ENCODE measurements at regions not wholly inside any gene's neighbourhood (a gene's known extent, or its start where the extent isn't known, plus 50 kb on each side); places are given as distances from the start of the nearest gene placed in this dataset.

DNA sequence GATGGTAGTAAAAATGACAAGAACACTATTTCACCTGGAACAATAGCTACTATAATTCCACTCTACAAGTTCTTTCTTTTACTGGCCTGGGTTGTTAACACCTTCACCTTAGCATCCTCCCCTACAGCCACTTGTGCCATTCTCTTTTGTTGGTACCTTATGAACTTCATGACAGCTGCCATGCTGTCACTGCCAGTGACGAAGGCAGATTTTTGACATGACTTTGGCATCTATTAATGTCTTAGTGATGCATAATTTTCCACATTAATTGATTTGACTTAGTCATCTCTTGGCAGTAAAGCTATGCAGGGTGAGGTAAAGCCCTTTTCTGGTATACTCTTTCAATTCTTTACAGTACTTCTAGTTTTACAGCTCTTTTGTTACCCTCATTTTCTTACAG, 207.9 kb downstream of the TANC2 start:
- no peaks in the 10 kb centered on the region for H3K27me3 ChIP-seq (ENCODE audit: control insufficient read depth, low read length)
- TF ChIP-seq, protein P1, sequence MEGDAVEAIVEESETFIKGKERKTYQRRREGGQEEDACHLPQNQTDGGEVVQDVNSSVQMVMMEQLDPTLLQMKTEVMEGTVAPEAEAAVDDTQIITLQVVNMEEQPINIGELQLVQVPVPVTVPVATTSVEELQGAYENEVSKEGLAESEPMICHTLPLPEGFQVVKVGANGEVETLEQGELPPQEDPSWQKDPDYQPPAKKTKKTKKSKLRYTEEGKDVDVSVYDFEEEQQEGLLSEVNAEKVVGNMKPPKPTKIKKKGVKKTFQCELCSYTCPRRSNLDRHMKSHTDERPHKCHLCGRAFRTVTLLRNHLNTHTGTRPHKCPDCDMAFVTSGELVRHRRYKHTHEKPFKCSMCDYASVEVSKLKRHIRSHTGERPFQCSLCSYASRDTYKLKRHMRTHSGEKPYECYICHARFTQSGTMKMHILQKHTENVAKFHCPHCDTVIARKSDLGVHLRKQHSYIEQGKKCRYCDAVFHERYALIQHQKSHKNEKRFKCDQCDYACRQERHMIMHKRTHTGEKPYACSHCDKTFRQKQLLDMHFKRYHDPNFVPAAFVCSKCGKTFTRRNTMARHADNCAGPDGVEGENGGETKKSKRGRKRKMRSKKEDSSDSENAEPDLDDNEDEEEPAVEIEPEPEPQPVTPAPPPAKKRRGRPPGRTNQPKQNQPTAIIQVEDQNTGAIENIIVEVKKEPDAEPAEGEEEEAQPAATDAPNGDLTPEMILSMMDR (IDR thresholded peaks at IDR 0.05; ENCODE audit: low read depth, low read length, poor library complexity, severe bottlenecking): no peak
- TF ChIP-seq EZH2phosphoT487 (IDR thresholded peaks at IDR 0.05; ENCODE audit: borderline replicate concordance, low read length): no peak
- H3K36me3 ChIP-seq (ENCODE audit: control insufficient read depth, low read length): no peaks in the 10 kb centered on the region
- no peak overlapping the region for H3K27ac ChIP-seq (ENCODE audit: low read depth, low read length)
- H3F3A ChIP-seq (ENCODE audit: control insufficient read depth, insufficient read depth): no peaks in the 10 kb centered on the region
- H3K9me2 ChIP-seq (replicated peaks; ENCODE audit: control insufficient read depth, low read length): no peaks in the 10 kb centered on the region
- no peaks in the 10 kb centered on the region for H4K20me1 ChIP-seq (ENCODE audit: control insufficient read depth, insufficient read depth, low read depth, low read length)
- H3K79me2 ChIP-seq (ENCODE audit: control insufficient read depth, low read length): no peaks in the 10 kb centered on the region
- no peak overlapping the region for H3K4me3 ChIP-seq (ENCODE audit: low read length)
- H3K4me1 ChIP-seq (ENCODE audit: control insufficient read depth, low read length): no peaks in the 10 kb centered on the region
- H3K9me3 ChIP-seq (ENCODE audit: control insufficient read depth, insufficient read depth, low read length): no peaks in the 10 kb centered on the region
- H3K4me2 ChIP-seq (ENCODE audit: low read length): no peak overlapping the region

DNA sequence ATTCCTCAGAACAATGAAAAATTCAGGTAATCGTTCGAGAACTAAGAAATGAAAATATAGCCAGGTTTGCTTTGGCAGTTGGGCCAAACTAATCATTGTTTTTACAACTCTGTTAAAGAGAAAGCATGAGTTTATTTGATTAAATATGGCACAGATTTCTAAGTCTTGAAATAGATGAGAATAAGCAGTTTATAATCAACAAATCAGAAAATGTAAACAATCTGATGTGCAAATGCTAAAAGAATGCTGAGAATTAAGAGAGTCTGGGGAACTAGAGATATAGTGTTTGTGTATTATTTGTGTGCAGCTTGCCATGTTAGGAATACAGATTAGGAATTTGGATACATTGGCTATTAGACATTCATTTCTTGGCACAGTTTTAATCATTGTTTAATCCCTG, 212.5 kb downstream of the TANC2 start:
- TF ChIP-seq, protein P1 (IDR thresholded peaks at IDR 0.05; ENCODE audit: low read depth, low read length, poor library complexity, severe bottlenecking): no peak
- TF ChIP-seq EZH2phosphoT487 (IDR thresholded peaks at IDR 0.05; ENCODE audit: borderline replicate concordance, low read length): no peak
- H3K4me3 ChIP-seq (ENCODE audit: low read length): no peak overlapping the region
- no peaks in the 10 kb centered on the region for H3K4me1 ChIP-seq (ENCODE audit: control insufficient read depth, low read length)
- H3K4me2 ChIP-seq (ENCODE audit: low read length): no peak overlapping the region
- no peaks in the 10 kb centered on the region for H3K36me3 ChIP-seq (ENCODE audit: control insufficient read depth, low read length)
- no peaks in the 10 kb centered on the region for H3K9me3 ChIP-seq (ENCODE audit: control insufficient read depth, insufficient read depth, low read length)
- H4K20me1 ChIP-seq (ENCODE audit: control insufficient read depth, insufficient read depth, low read depth, low read length): no peaks in the 10 kb centered on the region
- H3K79me2 ChIP-seq (ENCODE audit: control insufficient read depth, low read length): no peaks in the 10 kb centered on the region
- no peak overlapping the region for H3K27ac ChIP-seq (ENCODE audit: low read depth, low read length)
- no peaks in the 10 kb centered on the region for H3K27me3 ChIP-seq (ENCODE audit: control insufficient read depth, low read length)
- no peaks in the 10 kb centered on the region for H3K9me2 ChIP-seq (replicated peaks; ENCODE audit: control insufficient read depth, low read length)
- no peaks in the 10 kb centered on the region for H3F3A ChIP-seq (ENCODE audit: control insufficient read depth, insufficient read depth)

DNA sequence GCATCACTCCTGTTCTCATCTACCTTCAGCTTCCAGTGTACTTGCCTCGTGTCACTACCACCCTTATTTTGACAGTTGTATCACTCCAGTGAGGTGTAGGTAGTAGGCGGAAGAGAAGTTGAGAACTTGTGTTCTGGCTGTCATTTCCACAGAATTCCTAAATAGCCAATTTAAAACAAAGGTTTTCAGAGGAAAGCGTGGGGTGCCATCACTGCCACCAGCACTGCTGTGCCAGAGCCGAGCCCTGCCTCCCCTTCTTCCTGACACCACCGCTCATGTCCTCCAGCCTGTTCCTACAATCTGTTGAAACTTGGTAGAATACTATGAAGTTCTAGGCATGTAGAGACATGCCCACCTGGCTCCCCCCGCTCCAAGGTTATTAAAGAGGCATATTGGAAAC, 215.8 kb downstream of the TANC2 start:
- Histone ChIP-seq H3K36me3 (ENCODE audit: control insufficient read depth, low read length) (no peaks in the 10 kb centered on the region), H3K27ac (ENCODE audit: low read depth, low read length) (no peak overlapping the region), H3K79me2 (ENCODE audit: control insufficient read depth, low read length) (no peaks in the 10 kb centered on the region), H3K9me2 (replicated peaks; ENCODE audit: control insufficient read depth, low read length) (no peaks in the 10 kb centered on the region), H3K4me3 (ENCODE audit: low read length) (no peak overlapping the region), H4K20me1 (ENCODE audit: control insufficient read depth, insufficient read depth, low read depth, low read length) (no peaks in the 10 kb centered on the region), H3K4me2 (ENCODE audit: low read length) (no peak overlapping the region), H3F3A (ENCODE audit: control insufficient read depth, insufficient read depth) (no peaks in the 10 kb centered on the region), H3K4me1 (ENCODE audit: control insufficient read depth, low read length) (no peaks in the 10 kb centered on the region), H3K9me3 (ENCODE audit: control insufficient read depth, insufficient read depth, low read length) (no peaks in the 10 kb centered on the region), H3K27me3 (ENCODE audit: control insufficient read depth, low read length) (no peaks in the 10 kb centered on the region)
- TF ChIP-seq, protein P1 (IDR thresholded peaks at IDR 0.05; ENCODE audit: low read depth, low read length, poor library complexity, severe bottlenecking): no peak
- no peak for TF ChIP-seq EZH2phosphoT487 (IDR thresholded peaks at IDR 0.05; ENCODE audit: borderline replicate concordance, low read length)

DNA sequence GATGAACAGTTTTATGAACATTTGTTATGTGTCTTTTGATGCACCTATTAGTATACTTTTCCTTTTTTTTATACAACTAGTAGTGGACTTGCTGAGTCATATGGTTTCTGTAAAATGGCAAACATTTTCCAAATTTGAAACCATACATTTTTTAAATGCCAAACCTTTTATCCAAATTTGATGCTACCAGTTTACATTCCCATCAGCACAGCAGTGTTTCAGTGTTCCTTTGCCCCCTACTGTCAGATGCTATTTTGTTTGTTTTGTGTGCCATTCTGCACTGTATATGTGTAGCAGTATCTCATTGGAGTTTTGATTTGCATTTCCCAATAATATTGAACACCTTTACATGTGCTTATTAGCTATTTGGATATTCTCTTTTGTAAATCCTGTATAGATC, 219.4 kb downstream of the TANC2 start:
- H3K27ac ChIP-seq (ENCODE audit: low read depth, low read length): no peak overlapping the region
- no peaks in the 10 kb centered on the region for H3K27me3 ChIP-seq (ENCODE audit: control insufficient read depth, low read length)
- H3F3A ChIP-seq (ENCODE audit: control insufficient read depth, insufficient read depth): no peaks in the 10 kb centered on the region
- H3K9me2 ChIP-seq (replicated peaks; ENCODE audit: control insufficient read depth, low read length): no peaks in the 10 kb centered on the region
- no peaks in the 10 kb centered on the region for H3K79me2 ChIP-seq (ENCODE audit: control insufficient read depth, low read length)
- TF ChIP-seq, protein P1 (IDR thresholded peaks at IDR 0.05; ENCODE audit: low read depth, low read length, poor library complexity, severe bottlenecking): no peak
- no peak for TF ChIP-seq EZH2phosphoT487 (IDR thresholded peaks at IDR 0.05; ENCODE audit: borderline replicate concordance, low read length)
- H3K36me3 ChIP-seq (ENCODE audit: control insufficient read depth, low read length): no peaks in the 10 kb centered on the region
- H3K4me3 ChIP-seq (ENCODE audit: low read length): no peak overlapping the region
- no peak overlapping the region for H3K4me2 ChIP-seq (ENCODE audit: low read length)
- H4K20me1 ChIP-seq (ENCODE audit: control insufficient read depth, insufficient read depth, low read depth, low read length): no peaks in the 10 kb centered on the region
- H3K4me1 ChIP-seq (ENCODE audit: control insufficient read depth, low read length): no peaks in the 10 kb centered on the region
- H3K9me3 ChIP-seq (ENCODE audit: control insufficient read depth, insufficient read depth, low read length): no peaks in the 10 kb centered on the region
